ENCODE measurements at regions not wholly inside any gene's neighbourhood (a gene's known extent, or its start where the extent isn't known, plus 50 kb on each side); places are given as distances from the start of the nearest gene placed in this dataset.

GRCh38 chr2:104025295-104025694, 828.6 kb upstream of the POU3F3 start:
- Histone ChIP-seq H3K4me1 (no peaks in the 10 kb centered on the region), H3K36me3 (no peaks in the 10 kb centered on the region), H3K27ac (no peak overlapping the region), H3K27me3 (no peaks in the 10 kb centered on the region), H3K4me3 (no peak overlapping the region), H3K9me3 (no peaks in the 10 kb centered on the region)
- no peak for TF ChIP-seq CTCF (IDR thresholded peaks at IDR 0.05)
- DNase-seq (ENCODE audit: low spot score), result no peak

GRCh38 chr2:104026725-104027124, 827.2 kb upstream of the POU3F3 start:
- H3K27me3 ChIP-seq, result no peaks in the 10 kb centered on the region
- no peak overlapping the region for H3K4me3 ChIP-seq
- no peak for TF ChIP-seq CTCF (IDR thresholded peaks at IDR 0.05)
- no peaks in the 10 kb centered on the region for H3K9me3 ChIP-seq
- no peaks in the 10 kb centered on the region for H3K36me3 ChIP-seq
- no peak overlapping the region for H3K27ac ChIP-seq
- no peak for DNase-seq (ENCODE audit: low spot score)
- H3K4me1 ChIP-seq, result no peaks in the 10 kb centered on the region

GRCh38 chr2:104027321-104027720, 826.6 kb upstream of the POU3F3 start:
- no peak for TF ChIP-seq CTCF (IDR thresholded peaks at IDR 0.05)
- Histone ChIP-seq H3K36me3 (no peaks in the 10 kb centered on the region), H3K9me3 (no peaks in the 10 kb centered on the region), H3K27ac (no peak overlapping the region), H3K4me3 (no peak overlapping the region), H3K27me3 (no peaks in the 10 kb centered on the region), H3K4me1 (no peaks in the 10 kb centered on the region)
- no peak for DNase-seq (ENCODE audit: low spot score)

- Histone ChIP-seq H3K27me3 (no peaks in the 10 kb centered on the region), H3K4me3 (no peak overlapping the region), H3K27ac (no peak overlapping the region), H3K9me3 (no peaks in the 10 kb centered on the region), H3K36me3 (no peaks in the 10 kb centered on the region), H3K4me1 (no peaks in the 10 kb centered on the region)
- no peak for TF ChIP-seq CTCF (IDR thresholded peaks at IDR 0.05)
- DNase-seq (ENCODE audit: low spot score), result no peak
Measured at GRCh38 chr2:104028061-104028460, 825.9 kb upstream of the POU3F3 start.

GRCh38 chr2:104033399-104033798, 820.5 kb upstream of the POU3F3 start:
- Histone ChIP-seq H3K9me3 (no peaks in the 10 kb centered on the region), H3K4me3 (no peak overlapping the region), H3K27ac (no peak overlapping the region), H3K36me3 (no peaks in the 10 kb centered on the region), H3K4me1 (no peaks in the 10 kb centered on the region), H3K27me3 (no peaks in the 10 kb centered on the region)
- TF ChIP-seq CTCF (IDR thresholded peaks at IDR 0.05), result peak in 1 of 2 donors; percentile 24
- no peak for DNase-seq (ENCODE audit: low spot score)

GRCh38 chr2:104040771-104041170, 813.1 kb upstream of the POU3F3 start:
- no peak for DNase-seq (ENCODE audit: low spot score)
- no peak overlapping the region for H3K4me3 ChIP-seq
- H3K27me3 ChIP-seq, result no peaks in the 10 kb centered on the region
- no peak overlapping the region for H3K27ac ChIP-seq
- TF ChIP-seq CTCF (IDR thresholded peaks at IDR 0.05), result no peak
- no peaks in the 10 kb centered on the region for H3K4me1 ChIP-seq
- no peaks in the 10 kb centered on the region for H3K9me3 ChIP-seq
- no peaks in the 10 kb centered on the region for H3K36me3 ChIP-seq
